K562 (cell line): ENCODE measurements at regions not wholly inside any gene's neighbourhood (a gene's known extent, or its start where the extent isn't known, plus 50 kb on each side); places are given as distances from the start of the nearest gene placed in this dataset.

Source experiments
- ATAC-seq: fragments of 200-7000 bp; cut with Tn5 transposase; 3 replicates; pipeline ENCODE4 v1.9.1; 2020; ENCODE audit warnings: moderate library complexity
- BruUV-seq: library from RNA; stranded (reverse); fragments of 400-500 nt; replicated peaks from 2 replicates; lab custom pipeline; 2021; lab: Mats Ljungman, UMichigan
- CTCF ChIA-PET: fragments of 300-600 bp; formaldehyde crosslinking; extraction: SDS; loops from one replicate; lab custom pipeline; 2021; ENCODE audit warnings: low intra/inter-chr PET ratio; lab: Yijun Ruan, JAX
- POLR2A ChIA-PET: fragments of 300-600, 350-650 bp; sonication (Branson Sonifier 250); formaldehyde crosslinking; extraction: SDS; loops from one replicate; lab custom pipeline; 2021; ENCODE audit warnings: antibody characterized with exemption, inconsistent platforms; lab: Yijun Ruan, JAX
- DNase-seq, 4 experiments: peaks; one replicate each; pipeline versions ENCODE4 v3.0.0 to v3.0.0-alpha.2; 2011 to 2018; ENCODE audit warnings: low spot score in 3 of 4, mixed read lengths in 3 of 4; ENCODE audit errors: extremely low read depth in 1 of 4
- FAIRE-seq: peaks from 2 replicates; lab custom pipeline; 2011; peaks lifted over from hg19 to GRCh38; lab: Jason Lieb, UNC
- H2AFZ ChIP-seq: 2 replicates; pipeline ENCODE4 v1.6.0; 2011; ENCODE audit warnings: low read depth, low read length, control low read depth, inconsistent platforms
- H3K27ac ChIP-seq: fragments of 200-600 bp; 3 replicates; pipeline ENCODE4 v1.8.0; 2011; ENCODE audit warnings: low read depth, mild to moderate bottlenecking, control low read depth, inconsistent platforms, low read length, moderate library complexity, mixed read lengths; ENCODE audit errors: extremely low read depth
- H3K27me3 ChIP-seq, 2 experiments: fragments of 300-600 bp in 1 of 2; 2 replicates in 1 of 2; 3 replicates in 1 of 2; pipeline versions ENCODE4 v1.6.0 to v1.8.0; 2011; ENCODE audit warnings: inconsistent platforms in 2 of 2, low read length in 2 of 2, mild to moderate bottlenecking in 1 of 2, mixed read lengths in 1 of 2, moderate library complexity in 1 of 2; ENCODE audit not compliant: control insufficient read depth in 2 of 2, insufficient read depth in 2 of 2
- H3K36me3 ChIP-seq: fragments of 300-600 bp; 3 replicates; pipeline ENCODE4 v1.8.0; 2011; ENCODE audit warnings: mild to moderate bottlenecking, low read length, inconsistent platforms; ENCODE audit not compliant: control insufficient read depth, insufficient read depth
- H3K4me1 ChIP-seq, 2 experiments: fragments of 200-600 bp in 1 of 2; replicated peaks in 1 of 2; 2 replicates in 1 of 2; 3 replicates in 1 of 2; pipeline versions ENCODE4 v1.5.1 to v1.8.0; 2011; ENCODE audit warnings: inconsistent platforms in 2 of 2, low read length in 2 of 2, mild to moderate bottlenecking in 1 of 2, mixed read lengths in 1 of 2, moderate library complexity in 1 of 2; ENCODE audit not compliant: control insufficient read depth in 2 of 2, insufficient read depth in 2 of 2
- H3K4me2 ChIP-seq: 2 replicates; pipeline ENCODE4 v1.6.1; 2011; ENCODE audit warnings: low read length, control low read depth, inconsistent platforms, mixed read lengths; ENCODE audit not compliant: insufficient read depth
- H3K4me3 ChIP-seq: fragments of 200-600 bp; sonication (generic), shearing (Covaris generic); 2 replicates; pipeline ENCODE4 v1.5.1; 2016; ENCODE audit warnings: control low read depth, inconsistent platforms
- H3K79me2 ChIP-seq: fragments of 200-600 bp; 3 replicates; pipeline ENCODE4 v1.8.0; 2011; ENCODE audit warnings: low read length, inconsistent platforms; ENCODE audit not compliant: control insufficient read depth, insufficient read depth
- H3K9ac ChIP-seq, 2 experiments: 2 replicates each; pipeline versions ENCODE4 v1.6.0 to v1.6.1; 2011; ENCODE audit warnings: low read depth in 2 of 2, low read length in 2 of 2, control low read depth in 1 of 2, inconsistent platforms in 1 of 2, mild to moderate bottlenecking in 1 of 2, mixed read lengths in 1 of 2; ENCODE audit not compliant: insufficient read depth in 1 of 2
- H3K9me1 ChIP-seq: one replicate; pipeline ENCODE4 v1.6.0; 2011; ENCODE audit warnings: inconsistent platforms, mild to moderate bottlenecking, low read length, moderate library complexity; ENCODE audit not compliant: control insufficient read depth, insufficient read depth
- H3K9me3 ChIP-seq: replicated peaks from 2 replicates; pipeline ENCODE4 v1.5.1; 2011; ENCODE audit warnings: low read depth, low read length, inconsistent platforms; ENCODE audit not compliant: control insufficient read depth, insufficient read depth
- H4K20me1 ChIP-seq: replicated peaks from 2 replicates; pipeline ENCODE4 v1.6.1; 2011; ENCODE audit warnings: low read length, inconsistent platforms, mixed read lengths; ENCODE audit not compliant: control insufficient read depth, insufficient read depth
- ATF7 ChIP-seq: fragments of 450-650 bp; IDR thresholded peaks from 2 replicates; pipeline ENCODE4 v1.7.1; 2014; ENCODE audit warnings: mild to moderate bottlenecking, moderate library complexity
- GATAD2A ChIP-seq: fragments of 450-650 bp; IDR thresholded peaks from 2 replicates; pipeline ENCODE4 v1.6.1; 2017
- SMARCA4 ChIP-seq: fragments of 450-650 bp; IDR thresholded peaks from 2 replicates; pipeline ENCODE4 v1.6.1; 2016
- YBX1 ChIP-seq: fragments of 450-650 bp; IDR thresholded peaks from 2 replicates; pipeline ENCODE4 v1.7.1; 2016; ENCODE audit warnings: mild to moderate bottlenecking
- ZNF57 ChIP-seq: fragments of 450-650 bp; formaldehyde crosslinking; IDR thresholded peaks from 2 replicates; pipeline ENCODE4 v1.4.0; 2020; ENCODE audit warnings: mild to moderate bottlenecking, moderate library complexity
- WGBS: fragments of 100-300 bp; shearing (Covaris generic); methylation state at CpG from one replicate; pipeline ENCODE4 v1.1.6; 2016; ENCODE audit warnings: low coverage, mixed read lengths; ENCODE audit not compliant: insufficient coverage; ENCODE audit errors: missing lambda C conversion rate; 5-methylcytosine and 5-hydroxymethylcytosine counted together
- in situ Hi-C: fragments of 300-500 bp; cut with MboI; formaldehyde crosslinking; loops from 4 replicates; pipeline ENCODE4 v1.15.0; 2018; ENCODE audit warnings: inconsistent platforms, mixed read lengths
- intact Hi-C: fragments of 100-400 bp; cut with micrococcal nuclease; formaldehyde crosslinking; loops from 2 replicates; pipeline ENCODE4 v1.14.2; 2022
- TF ChIP-seq, protein P1 (sequence below), 2 experiments: fragments of 450-650 bp; formaldehyde crosslinking in 1 of 2; IDR thresholded peaks; 2 replicates each; pipeline versions ENCODE4 v1.4.0 to v1.6.1; 2014 to 2020; ENCODE audit warnings: mild to moderate bottlenecking in 2 of 2, borderline replicate concordance in 1 of 2, low read depth in 1 of 2
- TF ChIP-seq, protein P2 (sequence below): fragments of 250-450 bp; sonication (Bioruptor Pico); IDR thresholded peaks from 2 replicates; pipeline ENCODE4 v1.5.0; 2021; ENCODE audit warnings: mild to moderate bottlenecking, moderate library complexity
- TF ChIP-seq, protein P3 (sequence below): sonication (generic); formaldehyde crosslinking; IDR thresholded peaks from 2 replicates; pipeline ENCODE4 v1.8.0; 2022; ENCODE audit warnings: mild to moderate bottlenecking, missing genetic modification reagents

DNA sequence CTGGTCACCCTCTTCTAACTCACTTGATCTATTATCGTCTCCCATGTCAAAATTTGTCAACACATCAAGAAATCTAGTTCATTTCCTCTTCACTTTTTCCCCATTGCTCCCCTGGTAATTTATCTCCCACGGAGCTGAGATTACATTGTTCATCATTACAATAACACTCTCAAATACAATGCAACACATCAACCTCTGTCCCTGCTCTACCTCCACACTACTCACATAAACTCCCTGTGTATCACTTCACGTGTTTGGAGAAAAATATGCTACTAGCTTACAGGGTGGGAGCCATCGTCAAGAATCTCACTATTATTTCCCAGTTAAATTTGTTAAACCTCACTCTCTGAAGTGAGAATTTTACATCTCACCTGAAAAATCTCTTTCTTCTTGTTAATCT lies 1006.4 kb downstream of the ARAP2 start:
- intact Hi-C loops, result no loop called here
- in situ Hi-C loops, result no loop called here
- ATAC-seq (no peak), FAIRE-seq (no peak), DNase-seq (no peak)
- Histone ChIP-seq H3K4me3 (no peak overlapping the region), H3K9ac (no peak overlapping the region), H3K4me2 (no peak overlapping the region), H3K27ac (no peak overlapping the region), H3K4me1 (no peaks in the 10 kb centered on the region), H3K79me2 (no peaks in the 10 kb centered on the region), H3K9me1 (no peaks in the 10 kb centered on the region), H2AFZ (no peak overlapping the region), H4K20me1 (no peaks in the 10 kb centered on the region), H3K27me3 (no peaks in the 10 kb centered on the region), H3K36me3 (no peaks in the 10 kb centered on the region), H3K9me3 (no peaks in the 10 kb centered on the region)
- no TSS peak for BruUV-seq
- ChIA-PET CTCF (no interaction called here), POLR2A (no interaction called here)
- 0% methylated on average over 4 of the region's 4 CpGs for WGBS
- TF ChIP-seq, protein P1, sequence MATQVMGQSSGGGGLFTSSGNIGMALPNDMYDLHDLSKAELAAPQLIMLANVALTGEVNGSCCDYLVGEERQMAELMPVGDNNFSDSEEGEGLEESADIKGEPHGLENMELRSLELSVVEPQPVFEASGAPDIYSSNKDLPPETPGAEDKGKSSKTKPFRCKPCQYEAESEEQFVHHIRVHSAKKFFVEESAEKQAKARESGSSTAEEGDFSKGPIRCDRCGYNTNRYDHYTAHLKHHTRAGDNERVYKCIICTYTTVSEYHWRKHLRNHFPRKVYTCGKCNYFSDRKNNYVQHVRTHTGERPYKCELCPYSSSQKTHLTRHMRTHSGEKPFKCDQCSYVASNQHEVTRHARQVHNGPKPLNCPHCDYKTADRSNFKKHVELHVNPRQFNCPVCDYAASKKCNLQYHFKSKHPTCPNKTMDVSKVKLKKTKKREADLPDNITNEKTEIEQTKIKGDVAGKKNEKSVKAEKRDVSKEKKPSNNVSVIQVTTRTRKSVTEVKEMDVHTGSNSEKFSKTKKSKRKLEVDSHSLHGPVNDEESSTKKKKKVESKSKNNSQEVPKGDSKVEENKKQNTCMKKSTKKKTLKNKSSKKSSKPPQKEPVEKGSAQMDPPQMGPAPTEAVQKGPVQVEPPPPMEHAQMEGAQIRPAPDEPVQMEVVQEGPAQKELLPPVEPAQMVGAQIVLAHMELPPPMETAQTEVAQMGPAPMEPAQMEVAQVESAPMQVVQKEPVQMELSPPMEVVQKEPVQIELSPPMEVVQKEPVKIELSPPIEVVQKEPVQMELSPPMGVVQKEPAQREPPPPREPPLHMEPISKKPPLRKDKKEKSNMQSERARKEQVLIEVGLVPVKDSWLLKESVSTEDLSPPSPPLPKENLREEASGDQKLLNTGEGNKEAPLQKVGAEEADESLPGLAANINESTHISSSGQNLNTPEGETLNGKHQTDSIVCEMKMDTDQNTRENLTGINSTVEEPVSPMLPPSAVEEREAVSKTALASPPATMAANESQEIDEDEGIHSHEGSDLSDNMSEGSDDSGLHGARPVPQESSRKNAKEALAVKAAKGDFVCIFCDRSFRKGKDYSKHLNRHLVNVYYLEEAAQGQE (IDR thresholded peaks at IDR 0.05; ENCODE audit: borderline replicate concordance), result no peak
- TF ChIP-seq, protein P1 (CRISPR knock-in tag; IDR thresholded peaks at IDR 0.05; ENCODE audit: low read depth), result no peak
- no peak for TF ChIP-seq ZNF57
- TF ChIP-seq SMARCA4, result no peak
- TF ChIP-seq, protein P2, sequence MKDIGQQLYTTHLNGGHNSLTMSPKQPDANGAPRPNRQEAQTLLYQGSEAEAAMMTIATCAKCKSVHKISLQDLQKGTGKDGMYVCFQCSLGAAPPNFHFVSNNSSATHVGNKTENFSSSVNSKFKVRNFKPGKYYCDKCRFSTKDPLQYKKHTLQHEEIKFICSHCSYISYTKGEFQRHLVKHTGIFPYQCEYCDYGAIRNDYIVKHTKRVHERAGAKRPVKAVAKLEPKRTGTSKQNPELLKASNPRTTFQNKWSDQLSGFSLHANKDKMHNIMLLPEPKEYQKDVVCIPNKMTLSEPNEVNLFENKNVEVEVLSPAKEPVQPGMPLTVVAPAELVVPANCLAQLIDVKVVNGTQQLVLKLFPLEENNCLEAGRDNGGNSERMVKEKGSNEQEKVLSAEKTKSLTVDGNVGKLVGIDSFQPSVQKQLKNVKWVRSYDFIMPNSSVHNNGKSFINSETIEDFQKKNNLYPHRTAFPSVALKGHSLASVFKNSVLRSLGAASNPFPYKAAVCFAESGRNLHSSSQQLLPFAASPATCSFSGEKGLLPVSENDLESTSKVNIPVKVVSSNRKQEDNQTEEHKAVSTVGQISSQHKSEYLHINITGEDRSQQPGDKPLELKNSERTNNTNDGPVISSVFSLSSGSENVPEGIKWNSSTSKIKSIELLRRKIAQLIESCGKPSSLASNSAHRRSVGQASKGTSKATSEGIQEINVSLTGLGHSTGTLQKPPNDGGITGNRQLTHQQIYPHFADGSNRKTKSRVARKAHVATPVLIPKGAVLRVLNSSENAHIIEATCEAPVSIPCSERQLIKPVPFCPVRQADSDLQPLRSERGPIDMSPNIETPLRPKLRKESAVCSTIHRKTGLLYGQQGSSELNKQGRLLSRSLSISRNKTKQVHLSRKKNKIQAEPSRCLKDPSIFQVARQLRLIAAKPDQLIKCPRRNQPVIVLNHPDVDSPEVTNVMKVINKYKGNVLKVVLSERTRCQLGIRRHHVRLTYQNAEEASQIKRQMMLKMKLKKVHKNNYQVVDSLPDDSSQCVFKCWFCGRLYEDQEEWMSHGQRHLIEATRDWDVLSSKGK (CRISPR knock-in tag), result no peak
- no peak for TF ChIP-seq ATF7
- no peak for TF ChIP-seq GATAD2A
- TF ChIP-seq, protein P3, sequence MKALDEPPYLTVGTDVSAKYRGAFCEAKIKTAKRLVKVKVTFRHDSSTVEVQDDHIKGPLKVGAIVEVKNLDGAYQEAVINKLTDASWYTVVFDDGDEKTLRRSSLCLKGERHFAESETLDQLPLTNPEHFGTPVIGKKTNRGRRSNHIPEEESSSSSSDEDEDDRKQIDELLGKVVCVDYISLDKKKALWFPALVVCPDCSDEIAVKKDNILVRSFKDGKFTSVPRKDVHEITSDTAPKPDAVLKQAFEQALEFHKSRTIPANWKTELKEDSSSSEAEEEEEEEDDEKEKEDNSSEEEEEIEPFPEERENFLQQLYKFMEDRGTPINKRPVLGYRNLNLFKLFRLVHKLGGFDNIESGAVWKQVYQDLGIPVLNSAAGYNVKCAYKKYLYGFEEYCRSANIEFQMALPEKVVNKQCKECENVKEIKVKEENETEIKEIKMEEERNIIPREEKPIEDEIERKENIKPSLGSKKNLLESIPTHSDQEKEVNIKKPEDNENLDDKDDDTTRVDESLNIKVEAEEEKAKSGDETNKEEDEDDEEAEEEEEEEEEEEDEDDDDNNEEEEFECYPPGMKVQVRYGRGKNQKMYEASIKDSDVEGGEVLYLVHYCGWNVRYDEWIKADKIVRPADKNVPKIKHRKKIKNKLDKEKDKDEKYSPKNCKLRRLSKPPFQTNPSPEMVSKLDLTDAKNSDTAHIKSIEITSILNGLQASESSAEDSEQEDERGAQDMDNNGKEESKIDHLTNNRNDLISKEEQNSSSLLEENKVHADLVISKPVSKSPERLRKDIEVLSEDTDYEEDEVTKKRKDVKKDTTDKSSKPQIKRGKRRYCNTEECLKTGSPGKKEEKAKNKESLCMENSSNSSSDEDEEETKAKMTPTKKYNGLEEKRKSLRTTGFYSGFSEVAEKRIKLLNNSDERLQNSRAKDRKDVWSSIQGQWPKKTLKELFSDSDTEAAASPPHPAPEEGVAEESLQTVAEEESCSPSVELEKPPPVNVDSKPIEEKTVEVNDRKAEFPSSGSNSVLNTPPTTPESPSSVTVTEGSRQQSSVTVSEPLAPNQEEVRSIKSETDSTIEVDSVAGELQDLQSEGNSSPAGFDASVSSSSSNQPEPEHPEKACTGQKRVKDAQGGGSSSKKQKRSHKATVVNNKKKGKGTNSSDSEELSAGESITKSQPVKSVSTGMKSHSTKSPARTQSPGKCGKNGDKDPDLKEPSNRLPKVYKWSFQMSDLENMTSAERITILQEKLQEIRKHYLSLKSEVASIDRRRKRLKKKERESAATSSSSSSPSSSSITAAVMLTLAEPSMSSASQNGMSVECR (CRISPR knock-in tag), result no peak
- TF ChIP-seq YBX1, result no peak
